ENCODE measurements at regions not wholly inside any gene's neighbourhood (a gene's known extent, or its start where the extent isn't known, plus 50 kb on each side); places are given as distances from the start of the nearest gene placed in this dataset.
A peak's percentile ranks its signal among the peaks of the same experiment; 100 is the strongest.

DNA sequence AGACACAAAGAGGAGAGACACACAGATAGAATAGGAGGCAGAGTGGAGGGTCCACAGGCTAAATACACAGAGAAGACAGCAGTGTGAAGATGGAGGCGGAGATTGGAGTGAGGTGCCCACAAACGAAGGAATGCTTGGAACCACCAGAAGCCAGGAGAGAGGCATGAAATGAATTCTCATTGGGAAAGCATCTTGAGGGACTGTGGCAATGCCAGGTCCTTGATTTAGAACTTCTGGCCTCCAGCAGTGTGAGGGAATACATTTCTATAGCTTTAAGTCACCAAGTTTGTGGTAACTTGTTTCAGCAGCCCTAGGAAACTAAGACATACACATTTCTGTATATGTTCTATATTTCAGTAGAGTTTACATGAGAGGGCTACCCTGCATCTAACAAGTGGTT lies 396.6 kb upstream of the ZNF608 start:
- no peak for DNase-seq

GRCh38 chr5:125148076-125148475 lies 401.6 kb upstream of the ZNF608 start:
- no peak for DNase-seq

GRCh38 chr5:125148706-125149105 lies 402.3 kb upstream of the ZNF608 start:
- DNase-seq, result no peak

DNA sequence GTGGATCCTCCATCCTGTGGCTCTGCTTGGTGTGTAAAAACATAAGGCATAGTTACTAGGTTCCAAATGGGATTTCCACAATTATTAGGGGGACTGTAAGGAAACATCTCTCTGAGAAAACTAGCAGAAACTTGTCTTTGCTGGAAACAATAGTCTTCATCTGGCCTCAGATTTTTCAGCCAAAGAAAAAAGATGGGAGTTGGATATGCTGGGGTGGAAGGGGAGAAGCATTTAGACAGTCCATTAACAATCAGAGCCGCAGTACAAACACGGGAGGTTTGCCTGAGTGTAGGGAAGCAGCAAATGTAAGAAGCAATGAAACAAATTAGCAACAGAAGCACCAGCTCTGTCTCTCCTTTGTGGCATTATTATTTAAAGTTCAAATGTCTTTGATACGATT lies 402.7 kb upstream of the ZNF608 start:
- no peak for DNase-seq

DNA sequence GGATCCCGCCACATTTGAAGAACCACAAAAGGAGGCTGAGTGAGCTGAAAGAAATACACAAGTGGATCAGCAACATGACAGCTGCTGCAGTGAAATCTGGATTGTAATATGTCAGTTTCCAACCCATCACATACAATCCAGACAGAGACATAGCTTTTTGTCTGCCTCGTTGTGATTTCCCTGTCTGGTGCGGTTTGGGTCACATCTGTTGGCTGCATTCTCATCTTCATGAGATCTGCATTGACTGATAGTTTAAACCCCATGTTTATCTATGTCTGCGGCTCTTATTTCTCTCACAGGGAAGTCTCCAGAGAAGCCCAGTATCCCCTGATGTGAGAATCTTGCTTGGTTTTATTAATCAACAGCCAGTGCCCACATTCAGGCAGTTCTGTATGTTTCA lies 403.1 kb upstream of the ZNF608 start:
- DNase-seq, result no peak

- no peak for DNase-seq
Observed at GRCh38 chr5:125150041-125150669, 403.7 kb upstream of the ZNF608 start.

DNA sequence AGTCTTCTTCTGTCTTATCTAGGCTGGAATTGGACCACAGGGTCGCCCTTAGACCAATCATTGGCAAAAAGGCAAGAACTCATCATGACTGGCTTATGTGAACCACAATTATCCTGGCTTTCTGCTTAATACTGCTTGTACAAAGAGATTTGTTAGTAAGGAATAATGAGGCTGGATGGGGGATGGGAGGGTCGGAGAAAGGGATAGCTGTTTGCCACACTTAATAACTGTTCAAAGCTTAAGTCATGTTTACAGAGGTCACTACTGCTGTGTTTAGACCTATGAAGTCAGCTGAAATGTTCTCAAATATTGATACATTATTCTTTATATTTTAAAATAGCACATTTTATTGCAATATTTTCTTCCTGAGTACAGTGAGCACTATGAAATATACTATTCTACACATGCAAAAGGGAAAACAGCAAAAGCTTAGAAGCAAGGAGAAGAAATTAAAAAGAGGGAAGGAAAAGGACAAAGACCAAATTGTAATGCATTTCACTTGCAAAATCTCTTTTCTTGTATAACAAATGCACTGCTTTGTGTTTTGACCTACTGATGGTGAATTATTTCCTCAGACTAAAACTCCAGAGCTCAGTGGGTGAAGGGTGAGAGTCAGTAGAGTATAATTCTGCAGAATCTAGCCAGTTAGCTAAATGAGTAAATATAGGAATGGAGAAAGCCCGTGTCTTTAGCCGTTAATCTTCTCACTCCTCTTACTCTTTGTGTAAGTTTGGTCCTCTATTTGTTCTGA lies 404.9 kb upstream of the ZNF608 start:
- DNase-seq, result no peak

DNA sequence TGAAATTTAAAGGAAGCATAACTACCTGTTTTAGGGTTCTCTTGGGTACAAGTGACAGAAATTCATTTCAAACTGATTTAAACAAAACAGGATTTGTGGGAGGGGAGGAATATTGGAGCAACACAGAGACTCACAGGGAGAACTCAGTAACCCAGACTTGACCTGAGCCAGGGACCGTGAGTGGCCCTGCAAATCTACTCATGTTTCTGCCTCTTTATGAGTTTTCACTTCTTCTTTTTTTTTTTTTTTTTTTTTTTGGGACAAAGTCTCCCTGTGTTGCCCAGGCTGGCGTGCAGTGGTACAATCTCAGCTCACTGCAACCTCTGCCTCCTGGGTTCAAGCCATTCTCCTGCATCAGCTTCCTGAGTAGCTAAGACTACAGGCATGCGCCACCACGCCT lies 405.6 kb upstream of the ZNF608 start:
- DNase-seq, result no peak

DNA sequence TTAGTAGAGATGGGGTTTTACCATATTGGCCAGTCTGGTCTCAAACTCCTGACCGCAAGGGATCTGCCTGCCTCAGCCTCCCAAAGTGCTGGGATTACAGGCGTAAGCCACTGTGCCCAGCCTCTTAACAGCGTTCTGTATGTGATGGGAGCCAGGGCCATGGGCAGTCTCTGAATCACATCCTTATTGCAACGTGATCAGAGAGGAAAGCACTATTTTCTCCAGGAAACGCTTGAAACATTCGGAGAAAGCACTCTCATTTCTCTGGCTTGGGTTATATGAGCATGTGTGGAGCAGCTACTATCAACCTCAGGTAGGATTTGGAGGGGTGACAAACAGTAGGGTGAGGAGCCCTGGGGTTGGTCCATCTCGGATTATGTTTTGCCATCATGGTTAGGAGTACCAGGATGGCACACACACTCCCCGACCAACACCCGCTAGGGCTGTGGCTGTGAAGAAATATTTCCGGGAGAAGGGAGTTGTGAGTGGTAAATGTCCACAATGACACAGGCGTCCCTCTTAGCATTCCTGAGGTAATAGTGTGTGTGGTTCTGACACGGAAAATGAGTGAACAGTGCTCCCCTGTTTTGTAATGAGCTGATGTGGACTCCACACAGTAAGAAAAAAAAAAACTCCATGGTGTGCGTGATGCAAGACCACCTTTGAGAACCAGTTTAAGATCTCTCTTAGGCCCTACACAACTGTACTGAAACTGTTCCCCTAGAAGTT lies 406.2 kb upstream of the ZNF608 start:
- DNase-seq, result no peak

DNA sequence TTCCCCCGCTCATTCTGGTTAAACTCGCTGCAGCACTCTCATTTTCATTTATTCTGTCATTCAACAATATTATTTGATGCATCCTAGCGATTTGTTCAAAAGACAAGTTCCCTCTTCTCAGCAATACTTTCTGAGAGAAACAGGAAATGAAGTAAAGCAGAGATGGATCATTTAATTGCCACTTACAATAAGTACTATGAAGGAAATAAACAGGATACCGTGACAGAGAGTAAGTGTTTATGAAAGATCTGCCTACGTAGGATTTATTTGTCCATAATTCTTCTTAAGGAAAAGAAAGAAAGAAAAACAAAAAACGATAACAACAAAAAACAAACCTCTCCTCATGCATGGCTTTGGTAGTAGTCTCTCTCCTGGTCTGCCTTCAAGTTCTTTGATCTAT lies 406.8 kb upstream of the ZNF608 start:
- DNase-seq, result peak in 1 of 4 experiments; percentile 6

GRCh38 chr5:125154301-125155110 lies 408.1 kb upstream of the ZNF608 start:
- DNase-seq, result no peak

DNA sequence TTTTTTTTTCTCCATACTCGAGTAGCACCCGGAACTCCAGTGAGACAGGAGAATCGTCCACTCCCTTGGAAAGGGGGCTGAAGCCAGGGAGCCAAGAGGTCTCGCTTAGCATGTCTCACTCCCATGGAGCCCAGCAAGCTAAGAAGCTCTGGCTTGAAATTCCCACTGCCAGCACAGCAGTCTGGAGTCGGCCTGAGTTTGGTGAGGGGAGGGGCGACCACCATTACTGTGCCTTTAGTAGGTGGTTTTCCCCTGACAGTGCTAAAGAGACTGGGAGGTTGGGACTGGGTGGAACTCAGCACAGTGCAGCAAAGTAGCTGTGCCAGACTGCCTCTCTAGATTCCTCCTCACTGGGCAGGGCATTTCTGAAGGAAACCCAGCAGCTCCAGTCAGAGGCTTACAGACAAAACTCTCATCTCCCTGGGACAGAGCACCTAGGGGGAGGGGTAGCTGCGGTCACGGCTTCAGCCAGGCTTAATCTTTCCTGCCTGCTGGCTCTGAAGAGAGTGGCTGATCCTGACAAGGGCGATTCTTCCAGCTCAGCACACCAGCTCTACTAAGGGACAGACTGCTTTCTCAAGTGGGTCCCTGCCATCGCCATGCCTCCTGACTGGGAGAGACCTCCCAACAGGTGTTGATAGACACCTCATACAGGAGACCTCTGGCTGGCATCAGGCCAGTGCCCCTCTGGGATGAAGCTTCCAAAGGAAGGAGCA lies 414.5 kb upstream of the ZNF608 start:
- DNase-seq, result no peak

DNA sequence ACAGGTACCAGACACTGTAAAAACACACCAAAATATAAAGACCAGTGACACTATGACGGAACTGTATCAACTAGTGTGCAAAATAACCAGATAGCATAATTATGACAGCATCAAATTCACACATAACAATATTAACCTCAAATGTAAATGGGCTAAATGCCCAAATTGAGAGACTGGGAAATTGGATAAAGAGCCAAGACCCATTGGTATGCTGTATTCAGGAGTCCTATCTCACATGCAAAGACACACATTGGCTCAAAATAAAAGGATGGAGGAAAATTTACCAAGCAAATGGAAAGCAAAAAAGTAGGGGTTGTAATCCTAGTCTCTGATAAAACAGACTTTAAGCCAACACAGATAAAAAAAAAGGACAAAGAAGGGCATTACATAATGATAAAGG lies 416.3 kb upstream of the ZNF608 start:
- no peak for DNase-seq

- no peak for DNase-seq
Observed at GRCh38 chr5:125169396-125169795, 423.0 kb upstream of the ZNF608 start.

DNA sequence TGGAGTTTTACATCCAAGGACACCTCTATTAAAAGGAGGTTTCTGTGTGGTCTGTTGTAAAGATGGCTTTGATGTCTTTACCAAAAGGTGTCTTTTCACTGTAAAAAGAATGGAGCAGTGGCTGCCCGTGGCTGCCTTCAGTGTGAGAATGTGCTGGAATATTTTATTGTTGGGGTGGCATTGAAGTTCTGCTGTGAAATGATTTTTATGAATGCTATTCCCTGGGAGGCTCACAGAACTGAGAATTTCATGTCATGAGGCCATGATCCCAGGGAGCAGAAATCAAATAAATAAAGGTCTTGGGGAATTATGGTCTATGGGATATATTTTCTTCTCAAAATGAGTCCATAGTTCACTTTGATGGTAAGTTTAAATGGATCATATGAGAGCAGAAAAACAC lies 425.2 kb upstream of the ZNF608 start:
- no peak for DNase-seq

- DNase-seq, result no peak
Observed at GRCh38 chr5:125175348-125176004, 429.0 kb upstream of the ZNF608 start.

- DNase-seq, result no peak
Observed at GRCh38 chr5:125176005-125176390, 429.6 kb upstream of the ZNF608 start.

- DNase-seq, result no peak
Observed at GRCh38 chr5:125177340-125177739, 430.9 kb upstream of the ZNF608 start.

GRCh38 chr5:125179612-125180011 lies 433.2 kb upstream of the ZNF608 start:
- DNase-seq, result no peak

- DNase-seq, result no peak
Observed at GRCh38 chr5:125180231-125180829, 433.9 kb upstream of the ZNF608 start.

GRCh38 chr5:125181159-125181558 lies 434.7 kb upstream of the ZNF608 start:
- no peak for DNase-seq
